ENCODE measurements at regions not wholly inside any gene's neighbourhood (a gene's known extent, or its start where the extent isn't known, plus 50 kb on each side); places are given as distances from the start of the nearest gene placed in this dataset.

GRCh38 chr9:81456431-81457006 lies 232.8 kb downstream of the TLE1 start (continued):
- TF ChIP-seq MTERF4 (CRISPR knock-in tag; IDR thresholded peaks at IDR 0.05) (no peak), NCOA5 (CRISPR knock-in tag; IDR thresholded peaks at IDR 0.05) (no peak), MTF2 (CRISPR knock-in tag; IDR thresholded peaks at IDR 0.05; ENCODE audit: borderline replicate concordance) (no peak)

GRCh38 chr9:81455462-81456219 lies 233.7 kb downstream of the TLE1 start:
- ChIA-PET CTCF (ENCODE audit: low intra/inter-chr PET ratio, low total read pairs) (no interaction called here), POLR2A (no interaction called here)
- Histone ChIP-seq H3K27ac (ENCODE audit: extremely low read length, insufficient read depth, low read length) (no peak overlapping the region), H3K4me2 (ENCODE audit: low read depth, low read length) (no peak overlapping the region), H3K4me3 (replicated peaks in 1 of 3; ENCODE audit: insufficient read depth in 1 of 3, low read depth in 2 of 3, low read length in 3 of 3) (no peak overlapping the region), H3K9ac (ENCODE audit: insufficient read depth, low read depth, low read length) (no peak overlapping the region), H3K4me1 (ENCODE audit: insufficient read depth, low read length) (no peaks in the 10 kb centered on the region), H3K36me3 (replicated peaks in 1 of 2; ENCODE audit: control insufficient read depth in 1 of 2, insufficient read depth in 2 of 2, low read length in 2 of 2) (no peaks in the 10 kb centered on the region), H3K79me2 (ENCODE audit: insufficient read depth, low read length) (no peaks in the 10 kb centered on the region), H3K27me3 (ENCODE audit: control insufficient read depth in 1 of 2, insufficient read depth in 2 of 2, low read length in 2 of 2) (peaks cover 0 to 3% of the 10 kb centered on the region in 2 experiments; a peak in 1 of 5 replicates), H2AFZ (ENCODE audit: low read length) (no peak overlapping the region), H3K9me3 (ENCODE audit: low read length) (no peaks in the 10 kb centered on the region), H4K20me1 (ENCODE audit: insufficient read depth, low read length) (no peaks in the 10 kb centered on the region)
- TF ChIP-seq ZC3H4 (CRISPR knock-in tag; IDR thresholded peaks at IDR 0.05; ENCODE audit: borderline replicate concordance): no peak
- no peak for TF ChIP-seq RNF219 (CRISPR knock-in tag; IDR thresholded peaks at IDR 0.05)
- no peak for TF ChIP-seq GRHL1 (CRISPR knock-in tag; conservative IDR thresholded peaks at IDR 0.05)
- no peak for TF ChIP-seq CENPX (CRISPR knock-in tag; IDR thresholded peaks at IDR 0.05)
- intact Hi-C loops (cut with micrococcal nuclease; ENCODE audit: unreplicated experiment) (no loop called here), in situ Hi-C loops (cut with HindIII; ENCODE audit: extremely low pct_ligation_motif_present, low pct_unique_long_range_greater_than_20kb) (no loop called here)
- ATAC-seq: no peak
- WGBS (ENCODE audit: low lambda C conversion rate): 25% methylated on average over 4 of the region's 4 CpGs
- no peak for FAIRE-seq
- BruUV-seq (replicated peaks): no TSS peak
- no peak for DNase-seq (ENCODE audit: low spot score)
